OCI-LY3 (cell line): ENCODE measurements at regions not wholly inside any gene's neighbourhood (a gene's known extent, or its start where the extent isn't known, plus 50 kb on each side); places are given as distances from the start of the nearest gene placed in this dataset.

Source experiments
- H2AFZ ChIP-seq: fragments of 200-600, 300-600 bp; shearing (Covaris generic); 2 replicates; pipeline ENCODE4 v1.6.0; 2014; ENCODE audit warnings: antibody characterized with exemption, low read depth, low read length
- H3K27ac ChIP-seq: fragments of 200-600, 300-600 bp; sonication (generic); 2 replicates; pipeline ENCODE4 v1.5.1; 2014; ENCODE audit warnings: mild to moderate bottlenecking, low read length, moderate library complexity, mixed read lengths
- H3K27me3 ChIP-seq: fragments of 200-600, 300-600 bp; sonication (generic); 2 replicates; pipeline ENCODE4 v1.6.1; 2014; ENCODE audit warnings: low read depth, low read length, mixed read lengths
- H3K36me3 ChIP-seq: fragments of 200-600, 300-600 bp; sonication (generic); replicated peaks from 2 replicates; pipeline ENCODE3; 2014; ENCODE audit warnings: low read depth, low read length, mixed read lengths
- H3K4me1 ChIP-seq: fragments of 300-600, 200-600 bp; sonication (generic); 2 replicates; pipeline ENCODE4 v1.6.1; 2014; ENCODE audit warnings: low read length, mixed read lengths
- H3K4me2 ChIP-seq: fragments of 200-600, 300-600 bp; sonication (generic); 2 replicates; pipeline ENCODE4 v1.6.1; 2014; ENCODE audit warnings: low read length, mixed read lengths
- H3K4me3 ChIP-seq: fragments of 300-600, 200-600 bp; sonication (generic); 2 replicates; pipeline ENCODE4 v1.5.1; 2014; ENCODE audit warnings: antibody characterized with exemption, mild to moderate bottlenecking, low read length, moderate library complexity
- H3K79me2 ChIP-seq: fragments of 300-600, 200-600 bp; shearing (Covaris generic); 2 replicates; pipeline ENCODE4 v1.6.1; 2014; ENCODE audit warnings: mild to moderate bottlenecking, low read length, mixed read lengths
- H3K9ac ChIP-seq: fragments of 300-600, 200-600 bp; shearing (Covaris generic); 2 replicates; pipeline ENCODE4 v1.6.0; 2014; ENCODE audit warnings: mild to moderate bottlenecking, low read length, moderate library complexity
- H3K9me3 ChIP-seq: fragments of 200-600, 300-600 bp; shearing (Covaris generic); 2 replicates; pipeline ENCODE4 v1.6.1; 2014; ENCODE audit warnings: low read length, mixed read lengths; ENCODE audit not compliant: insufficient read depth
- H4K20me1 ChIP-seq: fragments of 200-600, 300-600 bp; sonication (generic); 2 replicates; pipeline ENCODE4 v1.6.1; 2016; ENCODE audit warnings: low read length, mixed read lengths; ENCODE audit not compliant: insufficient read depth
- CTCF ChIP-seq: fragments of 200-600, 300-600 bp; sonication (generic); IDR thresholded peaks from 2 replicates; pipeline ENCODE4 v1.5.1; 2014; ENCODE audit warnings: antibody characterized with exemption, low read length, low read depth
- EZH2phosphoT487 ChIP-seq: fragments of 200-600 bp; shearing (Covaris generic); IDR thresholded peaks from 2 replicates; pipeline ENCODE4 v1.6.1; 2018; ENCODE audit warnings: antibody characterized with exemption, mixed run types, low read depth

- Histone ChIP-seq H3K79me2 (no peaks in the 10 kb centered on the region), H3K9ac (no peak overlapping the region), H3K36me3 (no peaks in the 10 kb centered on the region), H3K4me3 (no peak overlapping the region), H3K4me1 (peaks cover 14% of the 10 kb centered on the region), H3K27ac (no peak overlapping the region), H3K9me3 (no peaks in the 10 kb centered on the region), H3K27me3 (peaks cover 9% of the 10 kb centered on the region), H3K4me2 (no peak overlapping the region), H2AFZ (no peak overlapping the region), H4K20me1 (no peaks in the 10 kb centered on the region)
- TF ChIP-seq EZH2phosphoT487 (no peak), CTCF (no peak)
Measured at GRCh38 chr2:176969642-176970359, 242.8 kb upstream of the HNRNPA3 start.

GRCh38 chr2:176976736-176977685 is 235.6 kb upstream of the HNRNPA3 start:
- Histone ChIP-seq H3K4me3 (no peak overlapping the region), H3K9me3 (no peaks in the 10 kb centered on the region), H3K36me3 (no peaks in the 10 kb centered on the region), H2AFZ (no peak overlapping the region), H3K4me1 (no peaks in the 10 kb centered on the region), H3K4me2 (no peak overlapping the region), H3K27ac (no peak overlapping the region), H3K79me2 (no peaks in the 10 kb centered on the region), H3K27me3 (0 out of 2 replicates have a peak, but pooled peaks cover 5% of the 10 kb centered on the region), H4K20me1 (no peaks in the 10 kb centered on the region), H3K9ac (no peak overlapping the region)
- TF ChIP-seq EZH2phosphoT487 (no peak), CTCF (no peak)

- Histone ChIP-seq H4K20me1 (no peaks in the 10 kb centered on the region), H3K79me2 (no peaks in the 10 kb centered on the region), H3K4me2 (no peak overlapping the region), H3K4me1 (no peaks in the 10 kb centered on the region), H3K9ac (no peak overlapping the region), H2AFZ (no peak overlapping the region), H3K27ac (no peak overlapping the region), H3K36me3 (no peaks in the 10 kb centered on the region), H3K9me3 (no peaks in the 10 kb centered on the region), H3K4me3 (no peak overlapping the region), H3K27me3 (no peaks in the 10 kb centered on the region; the same call in 1 of the 2 replicates)
- TF ChIP-seq EZH2phosphoT487 (no peak), CTCF (no peak)
Measured at GRCh38 chr2:176978921-176979320, 233.7 kb upstream of the HNRNPA3 start.
